ENCODE measurements at regions not wholly inside any gene's neighbourhood (a gene's known extent, or its start where the extent isn't known, plus 50 kb on each side); places are given as distances from the start of the nearest gene placed in this dataset.
"Not testable (repeated sequence)": the region's sequence is repeated elsewhere in the genome, so short reads cannot be mapped to it uniquely, and the experiment has no call there.

DNA sequence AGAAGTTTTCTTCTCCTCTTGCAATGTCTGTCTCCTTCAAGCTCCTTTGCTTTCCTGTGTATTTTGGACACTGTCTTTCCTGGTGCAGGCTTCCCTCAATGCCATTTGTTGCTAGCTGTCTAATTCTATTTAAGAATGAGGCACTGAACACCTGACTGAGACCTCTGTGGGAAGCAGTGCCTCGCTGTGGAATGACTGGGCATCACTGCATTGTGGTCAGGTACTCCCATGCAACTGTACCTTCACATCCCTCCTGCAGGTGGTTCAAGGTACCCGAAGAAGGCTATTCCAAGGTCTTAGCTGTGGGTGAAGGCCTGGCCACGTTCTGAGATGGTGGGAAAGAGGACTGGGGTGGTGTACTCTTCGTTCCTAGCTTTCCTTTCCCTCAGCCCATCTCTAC is 152.8 kb upstream of the CTAGE1 start:
- DNase-seq = no peak

DNA sequence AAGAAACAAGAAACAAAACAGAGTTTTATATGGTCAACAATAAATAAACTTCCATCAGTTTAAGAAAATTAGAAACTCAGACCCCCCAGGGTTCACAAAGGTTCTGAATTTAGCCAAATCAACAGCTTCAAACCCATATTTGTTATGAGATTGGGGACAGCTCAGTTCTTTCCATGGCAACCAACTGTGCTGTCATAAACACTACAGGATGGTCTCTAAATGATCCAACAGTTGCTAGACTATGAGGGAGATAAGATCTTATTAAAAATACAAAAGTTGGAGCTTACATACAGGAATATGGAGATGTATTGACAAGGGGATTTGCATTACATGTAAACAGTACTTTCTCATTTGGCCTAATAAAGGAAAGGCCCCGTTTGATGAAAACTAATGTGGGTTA is 154.6 kb upstream of the CTAGE1 start:
- DNase-seq = no peak

DNA sequence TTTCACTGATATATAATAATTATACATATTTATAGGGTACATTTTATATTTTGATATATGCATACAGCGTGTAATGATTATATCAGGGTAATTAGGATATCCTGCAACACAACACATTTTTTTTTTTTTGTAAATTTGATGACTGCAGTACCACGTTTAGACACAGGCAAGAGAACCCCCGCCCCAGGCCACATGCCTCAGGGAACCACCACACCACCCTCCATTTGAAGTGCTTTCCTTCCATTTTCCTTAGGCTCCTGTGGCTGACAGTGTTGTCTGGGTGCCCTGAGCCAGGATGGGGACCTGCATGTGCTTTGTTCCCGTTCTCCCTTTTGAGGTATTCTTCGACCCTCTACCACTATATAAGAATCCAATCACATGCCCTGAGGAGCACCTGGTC is 161.6 kb upstream of the CTAGE1 start:
- no peak for DNase-seq

DNA sequence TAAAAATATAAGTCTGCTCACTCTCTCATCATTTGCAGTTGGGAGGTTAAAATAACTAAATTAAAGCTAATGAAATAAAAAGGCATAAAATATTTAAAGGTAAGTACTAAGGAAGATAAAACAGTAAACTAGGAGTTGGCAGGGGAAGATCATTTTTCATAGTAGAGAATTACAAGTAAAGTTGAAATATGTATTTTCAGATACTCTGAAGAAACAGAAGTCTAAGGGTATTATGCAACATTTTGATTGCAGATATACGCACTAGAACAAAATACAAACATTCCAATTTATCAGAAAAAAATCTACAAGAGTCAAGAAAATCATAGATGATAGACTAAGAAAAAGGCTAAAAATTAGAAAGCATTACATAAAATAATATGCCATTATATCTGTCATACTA is 167.6 kb upstream of the CTAGE1 start:
- DNase-seq = no peak

DNA sequence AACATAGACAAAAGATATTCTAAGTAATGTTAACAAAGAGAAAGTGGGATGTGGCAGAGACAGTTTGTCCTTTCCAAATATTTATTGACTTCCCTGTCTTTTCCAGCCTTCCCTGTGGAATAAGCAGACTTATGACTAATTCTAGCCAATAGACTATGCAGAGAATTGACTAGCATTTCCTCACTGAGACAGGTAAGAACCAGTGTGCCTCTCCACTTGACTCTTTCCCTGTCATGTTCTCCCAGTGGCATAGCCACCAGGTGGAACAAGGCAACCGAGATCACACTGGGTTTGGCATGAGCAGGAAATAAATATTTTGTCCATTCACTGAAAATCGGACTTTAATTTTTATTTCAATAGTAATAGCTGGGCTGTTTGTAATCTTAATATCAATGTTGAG is 168.1 kb upstream of the CTAGE1 start:
- DNase-seq = no peak

DNA sequence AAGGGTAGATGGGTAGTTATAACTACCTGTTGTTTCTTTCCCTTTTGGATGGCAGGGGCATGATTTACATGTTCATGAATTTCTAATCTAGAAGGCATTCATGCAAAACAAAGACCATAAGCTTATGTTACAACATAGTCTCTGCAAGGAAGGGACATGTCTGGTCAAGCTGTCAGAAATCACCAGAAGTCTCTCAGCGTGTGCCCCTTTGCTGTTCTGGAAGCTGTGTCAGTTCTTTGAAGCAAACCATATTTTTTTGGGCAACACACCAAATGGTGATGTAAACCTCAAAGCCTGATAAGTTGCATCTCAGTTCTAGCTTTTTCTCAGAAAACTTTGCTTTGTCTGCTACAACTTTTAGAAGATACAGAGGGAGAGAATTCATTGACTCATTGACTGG is 173.5 kb upstream of the CTAGE1 start:
- DNase-seq = no peak

DNA sequence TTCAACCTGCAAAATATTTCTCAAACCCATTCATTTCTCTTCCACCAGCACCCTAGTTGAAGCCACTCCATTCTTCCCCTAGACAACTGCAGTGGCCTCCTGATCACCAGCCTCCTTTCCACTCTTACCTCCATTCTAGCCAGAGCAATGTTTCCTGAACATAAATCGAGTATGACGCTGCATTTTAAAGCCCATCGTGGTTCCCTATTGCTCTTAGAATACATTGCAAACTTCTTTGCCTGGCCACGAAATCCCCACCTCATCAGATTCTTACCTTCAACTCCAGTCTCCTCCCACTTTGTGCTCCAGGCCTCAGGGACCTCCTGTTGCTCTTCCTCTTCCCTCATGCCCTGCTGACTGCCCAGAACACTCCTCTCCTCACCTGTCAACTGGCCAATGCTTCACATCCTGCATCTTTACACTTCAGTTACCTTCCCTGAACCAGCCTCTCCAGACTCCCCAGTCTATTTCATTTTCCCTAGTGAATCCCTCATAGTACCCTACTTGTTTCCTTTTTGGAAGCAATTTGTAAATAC is 176.5 kb upstream of the CTAGE1 start:
- no peak for DNase-seq

DNA sequence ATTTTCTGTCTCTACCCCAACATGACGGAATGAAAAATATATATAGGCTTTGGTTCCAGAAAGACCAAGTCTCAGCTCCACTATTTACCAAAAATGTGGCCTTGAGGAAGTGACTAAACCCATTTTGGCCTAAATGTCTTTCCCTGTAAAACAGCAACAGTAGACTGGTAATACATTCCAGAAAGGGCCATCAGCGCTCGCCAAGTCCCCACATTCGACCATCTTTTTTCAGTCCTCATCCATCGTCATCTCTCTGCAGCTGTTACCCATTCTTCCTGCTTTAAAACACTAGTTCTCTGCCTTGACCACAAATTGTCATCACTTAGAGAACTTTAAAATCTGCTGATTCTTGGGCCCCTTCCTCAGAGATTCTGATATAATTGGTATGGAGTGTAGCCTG is 183.8 kb upstream of the CTAGE1 start:
- no peak for DNase-seq

DNA sequence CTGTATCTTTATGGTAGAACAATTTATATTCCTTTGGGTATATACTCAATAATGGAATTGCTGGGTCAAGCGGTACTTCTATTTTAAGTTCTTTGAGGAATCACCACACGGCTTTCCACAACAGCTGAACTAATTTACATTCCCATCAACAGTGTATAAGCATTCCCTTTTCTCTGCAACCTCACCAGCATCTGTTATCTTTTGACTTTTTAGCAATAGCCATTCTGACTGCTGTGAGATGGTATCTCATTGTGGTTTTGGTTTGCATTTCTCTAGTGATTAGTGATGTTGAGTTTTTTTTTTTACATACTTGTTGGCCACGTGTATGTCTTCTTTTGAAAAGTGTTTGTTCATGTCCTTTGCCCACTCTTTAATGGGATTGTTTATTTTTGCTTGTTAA is 184.7 kb upstream of the CTAGE1 start:
- DNase-seq = not testable (repeated sequence)

DNA sequence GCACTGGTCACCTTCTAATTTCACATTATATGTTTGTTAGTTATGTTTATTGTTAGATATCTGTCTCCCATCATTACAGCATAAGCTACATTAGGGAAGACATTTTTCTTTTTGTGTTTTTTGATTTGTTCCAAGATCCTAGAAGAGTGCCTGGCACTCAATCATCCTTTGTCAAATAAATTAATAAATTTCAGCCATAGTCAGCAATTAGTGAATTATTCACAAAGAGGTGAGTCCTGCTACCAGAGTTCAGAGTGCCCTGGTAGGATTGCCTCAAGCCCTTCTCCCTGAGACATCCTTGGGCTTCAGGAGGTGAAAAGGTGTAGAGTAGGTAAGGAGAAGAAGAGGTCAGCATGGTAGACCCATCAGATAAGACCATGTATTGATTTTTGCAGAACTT is 186.2 kb upstream of the CTAGE1 start:
- no peak for DNase-seq

DNA sequence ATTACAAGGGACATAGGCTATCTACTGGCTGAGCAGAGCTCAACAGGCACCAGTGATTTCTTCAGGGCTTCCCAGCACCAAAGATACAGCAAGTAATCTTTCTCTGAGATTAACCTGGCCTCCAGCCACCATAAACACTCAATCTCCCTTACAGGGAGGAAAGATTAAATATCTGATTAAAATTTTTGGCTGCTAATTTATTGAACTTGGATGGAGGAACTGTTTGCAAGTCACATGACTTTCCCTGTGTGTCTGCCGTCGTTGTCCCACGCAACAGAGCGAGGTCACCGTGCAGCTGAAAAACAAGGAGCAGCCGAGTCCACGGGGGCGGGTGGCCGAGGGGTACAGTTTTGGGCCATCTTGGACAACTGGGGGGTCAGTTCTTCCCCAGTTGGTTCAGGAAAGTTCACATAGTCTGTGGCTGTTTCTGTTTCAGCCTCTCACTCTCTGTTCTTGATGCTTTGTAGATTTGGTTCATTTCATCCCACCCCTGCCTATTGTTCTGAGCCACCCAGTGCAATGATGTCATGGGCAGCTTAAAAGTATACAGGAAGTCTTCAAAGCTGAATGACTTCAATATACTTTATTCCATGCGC is 186.8 kb upstream of the CTAGE1 start:
- no peak for DNase-seq

DNA sequence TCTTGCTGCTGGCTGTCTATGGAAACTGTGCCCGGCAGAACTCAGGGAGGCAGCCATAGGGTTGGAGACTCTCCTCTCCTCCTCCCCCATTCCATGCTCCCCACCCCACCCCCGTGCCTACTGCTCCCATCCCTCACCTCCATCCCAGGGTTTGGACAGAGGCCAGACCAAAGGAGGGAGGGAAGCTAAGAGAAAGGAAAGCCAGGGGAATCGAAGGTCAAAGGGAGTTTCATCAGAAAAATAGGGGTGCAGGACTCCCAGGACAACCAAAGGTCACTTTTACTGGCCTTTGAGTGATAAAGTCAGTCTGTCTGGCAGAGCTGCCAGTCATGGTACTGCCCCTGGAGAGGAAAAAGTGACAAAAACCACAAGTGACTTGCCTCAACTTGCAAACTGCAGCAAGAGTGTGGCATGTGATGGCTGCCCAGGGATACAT is 187.3 kb upstream of the CTAGE1 start:
- no peak for DNase-seq

DNA sequence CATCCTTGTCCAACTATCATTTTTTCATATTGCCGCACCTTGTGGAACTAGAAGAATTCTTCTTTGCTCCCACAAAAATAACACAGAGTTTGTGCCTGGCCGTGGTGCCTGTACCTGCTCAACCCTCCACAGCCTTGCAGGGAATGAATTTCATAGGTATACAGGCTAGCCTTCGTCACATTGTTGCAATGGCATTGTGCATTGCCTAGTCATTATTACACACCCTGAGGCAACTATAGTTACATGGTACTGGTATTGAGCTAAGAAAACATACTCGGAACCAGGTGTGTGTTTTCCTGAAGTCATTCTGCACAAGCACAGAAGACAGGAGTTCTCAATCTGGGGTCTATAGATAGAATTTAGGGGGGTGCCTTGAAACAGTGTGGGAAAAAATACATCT is 188.0 kb upstream of the CTAGE1 start:
- no peak for DNase-seq

DNA sequence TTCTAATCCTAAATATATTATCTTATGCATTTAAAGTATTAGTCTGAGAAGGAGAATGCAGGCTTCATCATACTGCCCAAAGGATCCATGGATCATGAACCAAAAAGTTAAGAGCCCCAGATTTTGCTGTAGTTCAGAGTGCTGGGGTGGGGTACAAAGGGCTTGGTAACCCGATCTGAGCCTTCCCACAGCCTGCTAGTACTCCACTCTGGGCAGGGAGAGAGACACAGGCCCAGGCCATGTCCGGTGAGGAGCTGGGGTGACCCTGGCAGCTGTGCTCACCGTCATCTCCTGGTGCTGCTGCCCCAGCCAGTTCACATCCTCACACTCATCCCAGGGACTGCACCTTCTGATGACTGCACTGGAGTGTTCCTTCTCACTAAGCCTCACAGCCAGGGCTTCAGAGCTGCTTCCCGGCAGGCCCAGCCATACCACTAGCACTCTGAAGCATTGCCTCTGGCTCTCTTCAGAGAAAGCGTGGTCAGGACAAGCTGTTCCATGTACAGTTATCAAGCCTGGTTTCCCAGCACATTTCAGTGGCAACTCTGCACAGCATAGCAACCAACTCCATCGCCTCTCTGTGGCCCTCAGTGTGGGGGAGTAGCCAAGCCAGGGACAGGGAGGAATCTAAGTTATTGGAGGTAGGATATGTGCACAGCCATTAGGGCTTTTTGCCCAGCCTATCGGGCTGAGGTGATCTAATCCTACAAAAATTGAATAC is 189.0 kb upstream of the CTAGE1 start:
- DNase-seq = no peak

DNA sequence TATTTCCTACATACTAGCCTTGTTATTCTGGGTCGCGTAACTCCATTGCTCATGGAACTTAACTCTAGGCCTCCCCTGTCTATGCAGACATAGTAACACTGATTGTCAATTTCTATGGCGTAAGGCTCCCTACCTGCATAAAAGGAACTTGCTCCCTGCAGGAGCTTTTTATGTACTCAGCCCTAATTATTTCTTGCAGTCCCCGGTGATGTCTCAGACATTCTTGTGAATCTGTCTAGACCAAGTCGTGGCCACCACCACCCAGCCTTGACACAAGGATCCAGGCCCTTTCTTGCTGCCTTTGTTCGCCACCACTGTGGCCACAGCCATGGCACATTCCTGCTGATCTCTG is 189.5 kb upstream of the CTAGE1 start:
- no peak for DNase-seq

DNA sequence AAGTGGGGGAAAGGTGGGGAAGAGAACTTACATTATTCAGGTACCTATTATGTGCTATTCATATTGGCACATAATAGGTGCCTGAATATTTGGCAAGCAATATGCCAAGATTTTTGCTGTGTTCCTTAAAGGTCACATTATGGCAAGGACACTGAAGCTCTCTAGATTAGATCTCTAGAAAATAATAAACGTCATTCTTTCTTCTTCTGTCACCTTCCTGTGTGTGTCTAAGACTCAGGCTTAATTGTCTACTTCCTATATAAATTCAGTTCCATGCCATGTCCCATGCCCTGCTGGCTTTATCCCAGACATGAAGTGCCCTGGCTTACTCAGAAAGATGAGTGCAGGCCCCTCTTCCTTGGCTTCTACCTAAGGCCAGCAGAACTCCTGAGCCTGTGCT is 191.1 kb upstream of the CTAGE1 start:
- no peak for DNase-seq

DNA sequence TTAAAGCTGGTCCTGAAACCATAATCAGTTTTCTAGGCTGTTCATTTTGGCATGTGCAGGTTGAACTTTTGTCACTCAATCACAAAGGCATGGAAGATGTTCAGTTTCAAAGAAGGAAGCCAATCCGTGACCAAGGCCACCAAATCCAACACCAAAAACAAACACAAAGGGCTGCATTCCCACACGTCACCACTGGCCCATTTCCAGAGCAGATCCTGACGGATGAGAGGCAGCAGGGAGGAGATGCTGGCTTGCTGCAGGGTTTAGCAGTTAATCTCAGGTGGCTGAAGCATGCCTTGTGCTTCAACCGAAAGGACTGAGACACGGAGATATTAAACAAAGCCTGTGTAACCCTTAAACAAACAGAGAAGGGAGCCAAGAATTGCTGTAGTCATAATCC is 191.9 kb upstream of the CTAGE1 start:
- DNase-seq = no peak

DNA sequence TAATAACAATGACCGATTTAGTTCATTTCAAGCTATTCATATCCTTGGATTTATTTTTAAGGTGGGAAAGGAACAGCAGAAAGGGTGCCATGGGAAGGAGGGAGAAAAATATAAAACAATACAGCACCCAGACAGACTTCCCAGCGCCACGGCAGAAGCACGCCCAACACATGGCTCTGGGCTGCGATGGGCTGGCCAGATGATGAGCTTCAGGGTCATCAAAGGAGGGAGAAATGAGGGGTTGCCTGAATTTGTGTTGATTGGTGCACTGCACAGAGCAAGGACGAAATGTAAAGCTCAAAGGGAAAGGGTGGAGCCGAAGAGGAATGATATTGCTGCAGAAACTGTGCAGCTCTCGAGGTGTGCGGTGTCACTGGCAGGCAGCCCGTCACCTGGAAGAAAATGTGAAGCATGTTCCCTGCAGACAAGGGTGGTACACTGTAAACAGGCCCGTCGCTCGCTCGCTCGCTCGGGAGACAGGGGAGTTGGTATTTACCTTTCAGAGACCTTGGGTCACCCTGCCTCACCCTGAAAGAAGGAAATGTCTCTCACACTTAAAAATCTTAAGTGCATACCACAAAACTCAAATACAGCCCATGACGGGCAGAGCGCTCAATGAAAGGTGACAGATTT is 195.5 kb upstream of the CTAGE1 start:
- no peak for DNase-seq

DNA sequence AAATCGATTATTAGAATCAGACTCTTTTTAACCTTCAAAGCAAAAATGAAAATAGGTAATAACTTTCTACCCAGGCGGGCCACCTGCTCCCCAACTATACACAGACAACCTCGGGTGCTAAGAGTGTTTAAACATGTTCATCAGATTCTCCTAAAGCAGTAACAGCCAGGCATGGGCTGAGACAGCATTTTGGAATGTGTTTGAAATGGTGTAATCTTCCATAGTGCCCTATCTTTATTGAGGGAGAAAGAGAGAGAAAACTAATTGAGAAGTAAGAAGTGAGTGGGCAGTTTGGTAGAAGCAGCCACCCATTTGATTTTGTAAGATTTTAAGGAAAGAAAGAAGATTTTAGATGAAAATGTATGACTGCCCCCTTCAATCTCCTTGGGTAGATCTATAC is 196.1 kb upstream of the CTAGE1 start:
- no peak for DNase-seq

DNA sequence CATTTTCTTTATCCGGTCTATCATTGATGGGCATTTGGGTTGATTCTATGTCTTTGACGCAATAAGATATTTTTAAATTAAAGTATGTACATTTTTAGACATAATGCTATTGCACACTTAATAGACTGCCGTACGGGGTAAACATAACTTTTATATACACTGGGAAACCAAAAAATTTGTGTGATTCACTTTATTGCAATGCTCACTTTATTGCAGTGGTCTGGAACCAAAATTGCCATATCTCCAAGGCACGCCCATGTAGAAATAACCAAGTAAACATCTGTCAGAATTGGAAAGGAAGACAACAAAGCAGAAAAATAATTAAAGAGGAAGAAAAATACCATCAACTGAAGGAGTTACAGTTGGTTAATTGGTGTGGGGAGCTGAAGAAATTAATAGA is 205.8 kb upstream of the CTAGE1 start:
- DNase-seq = no peak

DNA sequence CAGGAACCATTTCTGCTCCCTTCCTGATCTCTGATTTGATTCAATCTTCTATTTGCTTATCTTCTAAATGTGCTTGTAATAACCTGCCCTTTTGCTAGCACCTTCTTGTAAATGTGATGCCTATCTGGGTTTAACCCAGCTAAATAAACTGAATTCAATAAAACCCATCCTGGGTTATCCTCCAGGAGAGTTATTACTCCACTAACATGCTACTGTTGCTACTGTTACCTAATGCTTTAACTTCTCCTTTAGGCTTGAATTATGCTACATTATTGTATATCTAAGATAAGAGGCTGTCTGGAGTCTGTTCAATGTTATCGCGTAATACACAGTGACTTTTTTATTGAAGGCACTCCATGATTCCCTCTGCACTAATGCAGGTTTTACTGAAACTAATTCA is 206.5 kb upstream of the CTAGE1 start:
- DNase-seq = no peak

DNA sequence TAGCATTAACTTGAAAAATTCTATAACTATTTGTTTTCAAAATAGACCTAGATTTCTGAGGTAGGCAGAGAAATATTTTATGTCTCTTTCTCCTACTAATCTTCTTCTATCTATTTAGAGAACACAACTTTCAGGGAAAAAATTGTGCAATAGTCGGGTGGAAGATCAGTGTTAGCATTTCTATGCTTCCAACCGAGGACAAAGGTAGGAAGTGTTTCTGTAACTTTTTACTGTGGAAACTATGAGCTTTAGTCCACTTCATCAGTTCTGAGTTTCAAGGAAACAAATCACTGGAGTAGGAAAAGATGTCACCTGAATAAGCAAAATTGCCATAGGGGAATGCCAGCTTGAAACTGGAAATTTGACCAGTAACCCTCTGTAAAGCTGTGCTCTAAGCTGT is 207.7 kb upstream of the CTAGE1 start:
- DNase-seq = no peak

DNA sequence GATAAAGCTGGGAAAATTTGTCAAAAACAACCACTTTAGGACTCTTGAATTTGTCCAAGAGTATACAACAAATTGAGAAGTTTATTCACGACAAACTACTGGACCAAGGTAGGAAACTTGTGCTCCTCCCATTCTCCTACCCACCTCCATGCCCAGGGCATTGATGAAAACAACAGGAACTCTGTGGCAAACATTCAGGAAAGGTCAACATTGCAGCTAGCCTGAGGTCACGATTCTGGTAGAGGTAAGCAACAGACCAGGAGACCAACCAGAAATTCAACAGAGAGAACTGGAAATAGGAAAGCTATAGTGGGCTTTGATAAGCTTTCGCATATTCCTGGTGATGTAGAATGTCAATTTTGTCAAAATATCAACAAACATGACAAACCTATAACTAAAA is 209.1 kb upstream of the CTAGE1 start:
- no peak for DNase-seq

DNA sequence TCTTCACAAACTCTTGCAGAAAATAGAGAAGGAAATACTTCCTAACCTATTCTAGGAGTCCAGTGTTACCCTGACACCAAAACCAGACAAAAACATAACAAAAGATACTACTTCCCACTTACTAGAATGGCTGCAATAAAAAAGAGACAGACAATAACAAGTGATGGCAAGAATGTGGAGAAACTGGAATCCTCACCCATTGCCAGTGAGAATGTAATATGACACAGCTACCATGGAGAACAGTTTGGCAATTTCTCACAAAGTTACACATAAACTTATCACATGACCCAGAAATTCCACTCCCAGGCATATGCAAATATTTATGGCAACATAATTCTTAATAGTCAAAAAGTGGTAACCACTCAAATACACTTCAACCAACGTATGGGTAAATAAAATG is 209.8 kb upstream of the CTAGE1 start:
- no peak for DNase-seq
